SK-N-MC (cell line): ENCODE measurements at regions not wholly inside any gene's neighbourhood (a gene's known extent, or its start where the extent isn't known, plus 50 kb on each side); places are given as distances from the start of the nearest gene placed in this dataset.
"Not testable (repeated sequence)": the region's sequence is repeated elsewhere in the genome, so short reads cannot be mapped to it uniquely, and the experiment has no call there.

ENCODE experiments used
- EZH2 ChIP-seq: fragments of 200-600 bp; sonication (generic); IDR thresholded peaks from one replicate; pipeline ENCODE4 v1.6.1; 2017; ENCODE audit warnings: antibody characterized with exemption
- FOXP2 ChIP-seq: optimal IDR thresholded peaks from 2 replicates; pipeline ENCODE3; 2011; ENCODE audit warnings: mild to moderate bottlenecking, moderate library complexity; ENCODE audit not compliant: insufficient read depth; ENCODE audit errors: extremely low read length, control extremely low read depth
- POLR2AphosphoS5 ChIP-seq: IDR thresholded peaks from 2 replicates; pipeline ENCODE4 v1.6.1; 2012; ENCODE audit warnings: mild to moderate bottlenecking, low read depth, low read length, borderline replicate concordance

- TF ChIP-seq POLR2AphosphoS5, EZH2, FOXP2: not testable (repeated sequence)
Observed at GRCh38 chr12:59424666-59425065, 171.2 kb upstream of the SLC16A7 start.
